Neural progenitor cell (in vitro differentiated cells): ENCODE measurements at regions not wholly inside any gene's neighbourhood (a gene's known extent, or its start where the extent isn't known, plus 50 kb on each side); places are given as distances from the start of the nearest gene placed in this dataset.

Source experiments
- EZH2 ChIP-seq: fragments of 200-600 bp; sonication (generic); IDR thresholded peaks from 2 replicates; pipeline ENCODE4 v1.6.1; 2017; ENCODE audit warnings: antibody characterized with exemption, mild to moderate bottlenecking, moderate library complexity
- EZH2phosphoT487 ChIP-seq: fragments of 200-600 bp; sonication (generic); IDR thresholded peaks from 2 replicates; pipeline ENCODE4 v1.6.1; 2017; ENCODE audit warnings: antibody characterized with exemption
- TF ChIP-seq, protein P1 (sequence below): fragments of 200-600 bp; sonication (generic); IDR thresholded peaks from 2 replicates; pipeline ENCODE4 v1.5.1; 2017; ENCODE audit warnings: antibody characterized with exemption, mild to moderate bottlenecking

DNA sequence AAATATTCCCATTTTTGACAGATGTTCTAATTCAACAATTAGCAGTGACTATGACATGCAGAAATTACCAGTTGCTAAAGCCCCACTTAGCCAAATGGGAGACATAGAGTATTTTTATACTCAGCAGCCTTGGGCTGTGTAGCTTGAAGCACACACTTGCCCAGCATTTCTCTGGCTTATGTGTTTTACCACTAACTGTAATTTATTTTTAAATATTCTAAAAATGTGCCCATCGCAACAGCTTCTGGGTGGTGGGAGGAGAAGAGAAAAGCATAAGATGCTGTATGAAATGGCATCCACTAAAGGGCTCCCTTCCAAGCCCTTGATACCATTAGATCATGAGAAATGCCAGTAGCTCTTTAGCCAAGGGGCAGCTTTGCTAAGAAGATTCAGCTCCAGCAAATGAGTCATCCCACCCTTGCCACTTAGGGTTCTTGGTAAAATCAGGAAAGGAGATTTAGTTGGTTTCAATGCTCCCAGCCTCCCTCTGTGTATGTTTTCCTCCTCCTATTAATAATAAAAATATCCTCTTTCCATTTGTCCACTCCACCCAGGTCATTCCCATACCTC is 462.7 kb upstream of the DEPDC1 start:
- TF ChIP-seq, protein P1, sequence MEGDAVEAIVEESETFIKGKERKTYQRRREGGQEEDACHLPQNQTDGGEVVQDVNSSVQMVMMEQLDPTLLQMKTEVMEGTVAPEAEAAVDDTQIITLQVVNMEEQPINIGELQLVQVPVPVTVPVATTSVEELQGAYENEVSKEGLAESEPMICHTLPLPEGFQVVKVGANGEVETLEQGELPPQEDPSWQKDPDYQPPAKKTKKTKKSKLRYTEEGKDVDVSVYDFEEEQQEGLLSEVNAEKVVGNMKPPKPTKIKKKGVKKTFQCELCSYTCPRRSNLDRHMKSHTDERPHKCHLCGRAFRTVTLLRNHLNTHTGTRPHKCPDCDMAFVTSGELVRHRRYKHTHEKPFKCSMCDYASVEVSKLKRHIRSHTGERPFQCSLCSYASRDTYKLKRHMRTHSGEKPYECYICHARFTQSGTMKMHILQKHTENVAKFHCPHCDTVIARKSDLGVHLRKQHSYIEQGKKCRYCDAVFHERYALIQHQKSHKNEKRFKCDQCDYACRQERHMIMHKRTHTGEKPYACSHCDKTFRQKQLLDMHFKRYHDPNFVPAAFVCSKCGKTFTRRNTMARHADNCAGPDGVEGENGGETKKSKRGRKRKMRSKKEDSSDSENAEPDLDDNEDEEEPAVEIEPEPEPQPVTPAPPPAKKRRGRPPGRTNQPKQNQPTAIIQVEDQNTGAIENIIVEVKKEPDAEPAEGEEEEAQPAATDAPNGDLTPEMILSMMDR: no peak
- no peak for TF ChIP-seq EZH2
- TF ChIP-seq EZH2phosphoT487: no peak
